Epithelial cell of esophagus (primary cell): ENCODE measurements at regions not wholly inside any gene's neighbourhood (a gene's known extent, or its start where the extent isn't known, plus 50 kb on each side); places are given as distances from the start of the nearest gene placed in this dataset.

Source experiments
- DNase-seq: peaks from one replicate; pipeline ENCODE4 v3.0.0; 2010; ENCODE audit warnings: low read depth
- H3K4me3 ChIP-seq: 2 replicates; pipeline ENCODE4 v1.5.1; 2011; ENCODE audit warnings: mild to moderate bottlenecking, low read length, control low read depth
- TF ChIP-seq, protein P1 (sequence below): IDR thresholded peaks from 2 replicates; pipeline ENCODE4 v1.5.1; 2011; ENCODE audit warnings: low read depth, mild to moderate bottlenecking, low read length, control low read depth, inconsistent platforms; ENCODE audit not compliant: insufficient read depth; ENCODE audit errors: missing control alignments

DNA sequence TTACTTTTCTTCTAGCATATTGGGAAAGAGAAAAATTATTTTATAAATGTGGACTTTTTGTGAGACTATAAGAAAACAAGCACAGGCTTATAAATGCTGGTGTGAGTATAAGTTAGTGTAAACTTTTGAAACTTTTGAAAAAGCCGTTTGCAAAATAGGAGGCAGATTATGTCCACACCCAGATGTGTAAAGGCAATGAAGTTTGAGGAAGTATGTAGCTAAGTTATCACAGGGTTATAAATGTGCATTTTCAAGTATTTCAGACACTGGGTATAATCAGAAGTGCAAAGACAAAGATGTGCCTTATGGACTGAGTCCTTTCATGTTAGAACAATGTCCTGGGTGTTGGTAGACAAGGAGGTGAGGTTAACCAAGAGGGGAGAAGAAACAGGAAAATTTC lies 85.5 kb downstream of the ANXA1 start:
- H3K4me3 ChIP-seq: no peak overlapping the region
- DNase-seq: peak; percentile 3
- TF ChIP-seq, protein P1, sequence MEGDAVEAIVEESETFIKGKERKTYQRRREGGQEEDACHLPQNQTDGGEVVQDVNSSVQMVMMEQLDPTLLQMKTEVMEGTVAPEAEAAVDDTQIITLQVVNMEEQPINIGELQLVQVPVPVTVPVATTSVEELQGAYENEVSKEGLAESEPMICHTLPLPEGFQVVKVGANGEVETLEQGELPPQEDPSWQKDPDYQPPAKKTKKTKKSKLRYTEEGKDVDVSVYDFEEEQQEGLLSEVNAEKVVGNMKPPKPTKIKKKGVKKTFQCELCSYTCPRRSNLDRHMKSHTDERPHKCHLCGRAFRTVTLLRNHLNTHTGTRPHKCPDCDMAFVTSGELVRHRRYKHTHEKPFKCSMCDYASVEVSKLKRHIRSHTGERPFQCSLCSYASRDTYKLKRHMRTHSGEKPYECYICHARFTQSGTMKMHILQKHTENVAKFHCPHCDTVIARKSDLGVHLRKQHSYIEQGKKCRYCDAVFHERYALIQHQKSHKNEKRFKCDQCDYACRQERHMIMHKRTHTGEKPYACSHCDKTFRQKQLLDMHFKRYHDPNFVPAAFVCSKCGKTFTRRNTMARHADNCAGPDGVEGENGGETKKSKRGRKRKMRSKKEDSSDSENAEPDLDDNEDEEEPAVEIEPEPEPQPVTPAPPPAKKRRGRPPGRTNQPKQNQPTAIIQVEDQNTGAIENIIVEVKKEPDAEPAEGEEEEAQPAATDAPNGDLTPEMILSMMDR: no peak

DNA sequence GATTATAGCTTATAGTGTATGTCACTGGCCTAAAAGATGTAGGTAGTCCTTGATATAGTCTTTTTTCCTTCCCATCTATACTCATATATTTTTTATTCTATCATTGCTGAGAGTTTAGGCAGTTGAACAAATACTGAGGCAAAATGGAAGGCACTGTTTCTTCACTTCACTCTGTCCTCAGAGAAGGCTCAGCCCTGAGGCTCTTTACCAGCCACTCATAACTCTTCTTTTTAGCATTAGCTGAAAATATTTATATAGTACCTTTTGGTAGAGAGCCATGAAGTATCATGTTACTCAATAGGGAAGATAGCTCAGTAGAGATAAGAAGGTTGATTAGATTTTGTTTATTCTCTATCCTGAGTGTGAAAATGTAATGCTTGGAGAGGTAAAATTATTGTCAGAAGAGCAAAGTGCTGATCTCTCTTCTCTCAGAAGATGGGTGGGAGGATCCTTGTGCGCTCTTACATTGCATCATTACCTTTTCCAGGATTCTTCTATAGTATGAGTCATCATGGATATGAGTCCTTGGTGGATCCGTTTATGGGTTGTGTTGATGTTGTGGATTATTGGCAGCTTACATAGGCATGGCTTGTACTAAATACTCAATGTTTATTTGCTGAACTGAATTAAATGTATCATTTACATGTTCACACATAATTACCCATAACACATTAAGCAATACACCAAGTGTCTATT lies 88.1 kb downstream of the ANXA1 start:
- TF ChIP-seq, protein P1: no peak
- DNase-seq: peak; percentile 32
- no peak overlapping the region for H3K4me3 ChIP-seq

GRCh38 chr9:73243078-73243477 lies 91.4 kb downstream of the ANXA1 start:
- TF ChIP-seq, protein P1: no peak
- no peak overlapping the region for H3K4me3 ChIP-seq
- no peak for DNase-seq

DNA sequence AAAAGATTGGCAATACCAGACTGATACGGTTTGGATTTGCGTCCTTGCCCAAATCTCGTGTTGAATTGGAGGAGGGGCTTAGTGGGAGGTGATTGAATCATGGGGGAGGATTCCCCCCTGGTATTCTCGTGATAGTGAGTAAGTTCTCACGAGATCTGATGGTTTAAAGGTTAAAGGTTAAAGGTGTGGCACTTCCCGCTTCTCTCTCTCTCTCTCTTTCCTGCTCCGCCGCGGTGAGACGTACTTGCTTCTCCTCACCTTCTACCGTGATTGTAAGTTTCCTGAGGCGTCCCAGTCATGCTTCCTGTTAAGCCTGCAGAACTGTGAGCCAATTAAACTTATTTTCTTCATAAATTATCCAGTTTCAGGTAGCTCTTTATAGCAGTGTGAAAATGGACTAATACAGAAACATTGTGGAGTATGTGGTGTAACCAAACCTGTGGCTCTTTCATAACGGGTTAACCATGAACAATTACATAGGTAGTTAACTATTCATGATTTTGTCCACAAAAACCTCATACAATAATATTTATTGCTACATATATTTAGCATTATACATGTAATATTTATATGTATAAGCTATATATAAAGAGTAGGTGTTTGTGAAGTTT lies 107.5 kb downstream of the ANXA1 start:
- H3K4me3 ChIP-seq: no peak overlapping the region
- DNase-seq: no peak
- TF ChIP-seq, protein P1: no peak

DNA sequence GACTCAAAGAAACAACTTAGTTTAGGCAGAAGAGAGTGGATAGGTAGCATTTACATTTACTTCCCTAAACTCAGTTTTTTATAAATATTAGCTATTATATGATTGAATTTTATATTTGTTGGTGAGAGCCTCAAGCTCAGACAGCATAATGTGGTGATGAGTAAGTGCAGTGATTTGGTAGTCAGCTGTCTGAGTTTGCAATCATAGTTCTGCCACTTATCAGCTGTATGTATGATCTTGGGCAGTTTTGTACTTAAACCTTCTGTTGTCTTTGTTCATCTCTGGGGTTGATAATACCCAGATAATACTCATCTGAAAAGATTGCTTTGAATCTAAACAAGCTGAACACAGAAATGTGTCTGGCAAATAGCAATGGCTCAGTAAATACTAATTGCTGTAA lies 108.8 kb downstream of the ANXA1 start:
- DNase-seq: peak; percentile 18
- TF ChIP-seq, protein P1: no peak
- no peak overlapping the region for H3K4me3 ChIP-seq

DNA sequence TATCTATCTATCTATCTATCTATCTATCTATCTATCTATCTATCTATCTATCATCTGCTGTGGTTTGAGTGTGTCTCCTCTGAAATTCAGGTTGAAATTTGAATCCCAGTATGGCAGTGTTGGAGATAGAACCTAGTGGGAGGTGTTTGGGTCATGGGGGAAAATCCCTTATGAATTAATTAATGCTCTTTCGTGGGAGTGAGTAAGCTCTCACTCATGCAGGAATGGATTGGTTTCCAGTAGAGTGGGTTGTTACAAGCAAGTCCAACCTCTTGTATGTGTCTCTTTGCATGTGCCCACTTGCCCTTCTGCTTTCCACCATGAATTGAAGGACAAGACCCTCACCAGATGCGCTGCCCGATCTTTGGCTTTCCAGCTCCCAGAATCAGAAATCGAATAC lies 113.0 kb downstream of the ANXA1 start:
- H3K4me3 ChIP-seq: no peak overlapping the region
- peak; percentile 33 for DNase-seq
- TF ChIP-seq, protein P1: no peak

DNA sequence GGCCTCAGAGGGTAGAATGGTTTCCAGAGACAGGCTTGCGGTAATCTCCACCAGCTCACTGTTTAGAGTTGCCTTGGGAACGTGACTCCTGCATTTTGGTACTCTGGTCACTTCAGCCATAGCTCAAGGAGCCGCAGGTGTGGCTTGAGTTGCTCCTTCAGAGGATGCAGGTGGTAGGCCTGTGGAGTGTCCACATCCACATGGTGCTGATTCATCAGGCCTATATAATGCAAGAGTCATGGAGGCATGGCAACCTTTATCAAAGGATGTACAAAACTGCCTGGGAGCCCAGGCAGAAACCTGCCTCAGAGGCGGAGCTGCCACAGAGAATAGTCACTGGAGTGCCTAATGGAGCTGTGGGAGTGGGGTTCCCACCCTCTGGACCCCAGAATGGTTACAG lies 114.2 kb downstream of the ANXA1 start:
- no peak overlapping the region for H3K4me3 ChIP-seq
- peak; percentile 25 for DNase-seq
- TF ChIP-seq, protein P1: no peak
